Testis (tissue), 2 donors: ENCODE measurements at regions not wholly inside any gene's neighbourhood (a gene's known extent, or its start where the extent isn't known, plus 50 kb on each side); places are given as distances from the start of the nearest gene placed in this dataset.
"Not testable (repeated sequence)": the region's sequence is repeated elsewhere in the genome, so short reads cannot be mapped to it uniquely, and the experiment has no call there.

ENCODE experiments used
- DNase-seq: peaks from one replicate; pipeline ENCODE4 v3.0.0-alpha.2; 2019
- H3K27ac ChIP-seq, 2 donors: fragments of 200-600 bp; sonication (generic); one replicate each; pipeline ENCODE4 v1.5.1; 2019
- H3K27me3 ChIP-seq: fragments of 200-600 bp; sonication (generic); one replicate; pipeline ENCODE4 v1.5.1; 2019
- H3K36me3 ChIP-seq: fragments of 200-600 bp; sonication (generic); one replicate; pipeline ENCODE4 v1.5.1; 2017; ENCODE audit warnings: low read depth; ENCODE audit errors: missing control alignments
- H3K4me1 ChIP-seq: fragments of 200-600 bp; sonication (generic); one replicate; pipeline ENCODE4 v1.5.1; 2019
- H3K4me3 ChIP-seq, 2 donors: fragments of 200-600 bp; sonication (generic); one replicate each; pipeline ENCODE4 v1.5.1; 2017 to 2019
- H3K9me3 ChIP-seq: fragments of 200-600 bp; sonication (generic); one replicate; pipeline ENCODE4 v1.5.1; 2017
- POLR2A ChIP-seq: fragments of 450-650 bp; IDR thresholded peaks from one replicate; pipeline ENCODE4 v1.6.1; 2017; ENCODE audit warnings: antibody characterized with exemption, mild to moderate bottlenecking, moderate library complexity
- WGBS, 2 donors: methylation state at CpG; one replicate each; pipeline ENCODE4 v1.1.5; 2018; 5-methylcytosine and 5-hydroxymethylcytosine counted together
- intact Hi-C: fragments of 100-400 bp; cut with DNase I; formaldehyde crosslinking; loops from one replicate; pipeline ENCODE4 v1.15.1; 2023; ENCODE audit warnings: low total_unique reads
- TF ChIP-seq, protein P1 (sequence below), 3 experiments: fragments of 450-650 bp in 2 of 3; fragments of 200-600 bp in 1 of 3; sonication (generic) in 1 of 3; IDR thresholded peaks; one replicate each; pipeline ENCODE4 v1.5.1; 2016 to 2019; ENCODE audit warnings: antibody characterized with exemption in 3 of 3, mild to moderate bottlenecking in 2 of 3, moderate library complexity in 1 of 3

GRCh38 chr5:9766581-9766980 is 136.4 kb upstream of the TAS2R1 start:
- no peaks in the 10 kb centered on the region for H3K9me3 ChIP-seq
- WGBS, 2 donors: 79 to 94% methylated on average over 3 of the region's 3 CpGs
- TF ChIP-seq, protein P1, sequence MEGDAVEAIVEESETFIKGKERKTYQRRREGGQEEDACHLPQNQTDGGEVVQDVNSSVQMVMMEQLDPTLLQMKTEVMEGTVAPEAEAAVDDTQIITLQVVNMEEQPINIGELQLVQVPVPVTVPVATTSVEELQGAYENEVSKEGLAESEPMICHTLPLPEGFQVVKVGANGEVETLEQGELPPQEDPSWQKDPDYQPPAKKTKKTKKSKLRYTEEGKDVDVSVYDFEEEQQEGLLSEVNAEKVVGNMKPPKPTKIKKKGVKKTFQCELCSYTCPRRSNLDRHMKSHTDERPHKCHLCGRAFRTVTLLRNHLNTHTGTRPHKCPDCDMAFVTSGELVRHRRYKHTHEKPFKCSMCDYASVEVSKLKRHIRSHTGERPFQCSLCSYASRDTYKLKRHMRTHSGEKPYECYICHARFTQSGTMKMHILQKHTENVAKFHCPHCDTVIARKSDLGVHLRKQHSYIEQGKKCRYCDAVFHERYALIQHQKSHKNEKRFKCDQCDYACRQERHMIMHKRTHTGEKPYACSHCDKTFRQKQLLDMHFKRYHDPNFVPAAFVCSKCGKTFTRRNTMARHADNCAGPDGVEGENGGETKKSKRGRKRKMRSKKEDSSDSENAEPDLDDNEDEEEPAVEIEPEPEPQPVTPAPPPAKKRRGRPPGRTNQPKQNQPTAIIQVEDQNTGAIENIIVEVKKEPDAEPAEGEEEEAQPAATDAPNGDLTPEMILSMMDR (IDR thresholded peaks at IDR 0.05): no peak
- TF ChIP-seq POLR2A: no peak
- no peak overlapping the region for H3K4me3 ChIP-seq
- H3K27me3 ChIP-seq: no peaks in the 10 kb centered on the region
- intact Hi-C loops: no loop called here
- no peaks in the 10 kb centered on the region for H3K4me1 ChIP-seq
- no peaks in the 10 kb centered on the region for H3K36me3 ChIP-seq
- H3K27ac ChIP-seq: no peak overlapping the region
- no peak for DNase-seq

- TF ChIP-seq POLR2A: no peak
- TF ChIP-seq, protein P1 (IDR thresholded peaks at IDR 0.05): no peak
- 63 to 70% methylated on average over 4 of the region's 4 CpGs for WGBS, 2 donors
- Histone ChIP-seq H3K9me3 (no peaks in the 10 kb centered on the region), H3K36me3 (no peaks in the 10 kb centered on the region), H3K27me3 (no peaks in the 10 kb centered on the region), H3K4me3 (no peak overlapping the region), H3K27ac (no peak overlapping the region), H3K4me1 (no peaks in the 10 kb centered on the region)
- no peak for DNase-seq
- intact Hi-C loops: no loop called here
These were observed 135.4 kb upstream of the TAS2R1 start for GRCh38 chr5:9765419-9766140.

DNA sequence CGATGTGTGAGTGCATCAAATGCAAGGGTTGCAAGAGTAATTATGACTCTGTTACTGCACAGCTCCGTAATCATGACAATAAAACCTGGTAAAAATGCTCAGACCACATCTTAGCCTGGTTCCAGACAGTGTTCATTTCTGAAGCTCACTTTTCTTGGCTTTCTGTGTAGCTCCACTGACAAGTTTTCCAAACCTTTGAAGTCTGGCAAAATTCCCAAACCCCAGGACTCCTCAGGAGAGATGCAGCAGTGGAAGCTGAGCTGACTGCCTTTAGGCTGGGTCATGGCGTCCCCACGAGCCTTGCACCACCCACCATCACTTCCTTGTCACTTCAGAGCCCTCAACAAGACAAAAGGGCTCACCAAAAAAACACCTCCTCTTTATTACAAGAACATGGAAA is 131.6 kb upstream of the TAS2R1 start:
- Histone ChIP-seq H3K9me3 (no peaks in the 10 kb centered on the region), H3K4me1 (no peaks in the 10 kb centered on the region), H3K27me3 (no peaks in the 10 kb centered on the region), H3K4me3 (no peak overlapping the region), H3K27ac (no peak overlapping the region), H3K36me3 (no peaks in the 10 kb centered on the region)
- TF ChIP-seq POLR2A: no peak
- TF ChIP-seq, protein P1 (IDR thresholded peaks at IDR 0.05): no peak
- no peak for DNase-seq
- intact Hi-C loops: no loop called here
- WGBS, 2 donors: 48 to 50% methylated on average over 4 of the region's 4 CpGs

- H3K9me3 ChIP-seq, H3K4me1 ChIP-seq, H3K27me3 ChIP-seq, DNase-seq, intact Hi-C loops, H3K36me3 ChIP-seq, H3K27ac ChIP-seq, H3K4me3 ChIP-seq: not testable (repeated sequence)
- WGBS, 2 donors: 88 to 93% methylated on average over 3 to 5 of the region's 5 CpGs
These were observed 122.5 kb upstream of the TAS2R1 start for GRCh38 chr5:9752670-9753069.

GRCh38 chr5:9743507-9743906 is 113.4 kb upstream of the TAS2R1 start:
- no peak for DNase-seq
- Histone ChIP-seq H3K36me3 (no peaks in the 10 kb centered on the region), H3K9me3 (no peaks in the 10 kb centered on the region), H3K27ac (no peak overlapping the region), H3K27me3 (no peaks in the 10 kb centered on the region), H3K4me3 (no peak overlapping the region), H3K4me1 (no peaks in the 10 kb centered on the region)
- WGBS, 2 donors: 90 to 93% methylated on average over 3 of the region's 3 CpGs
- TF ChIP-seq, protein P1 (IDR thresholded peaks at IDR 0.05): no peak
- intact Hi-C loops: no loop called here
